Stimulated activated CD8-positive, alpha-beta memory T cell treated with anti-CD3 and anti-CD28 coated beads, Interleukin-15, amount 100 ng/mL, for 4 hours (primary cell): ENCODE measurements at regions not wholly inside any gene's neighbourhood (a gene's known extent, or its start where the extent isn't known, plus 50 kb on each side); places are given as distances from the start of the nearest gene placed in this dataset.

Experiments
- DNase-seq, 2 donors: peaks; one replicate each; pipeline ENCODE4 v3.0.0-alpha.2; 2020; ENCODE audit warnings: low read depth in 2 of 2

DNA sequence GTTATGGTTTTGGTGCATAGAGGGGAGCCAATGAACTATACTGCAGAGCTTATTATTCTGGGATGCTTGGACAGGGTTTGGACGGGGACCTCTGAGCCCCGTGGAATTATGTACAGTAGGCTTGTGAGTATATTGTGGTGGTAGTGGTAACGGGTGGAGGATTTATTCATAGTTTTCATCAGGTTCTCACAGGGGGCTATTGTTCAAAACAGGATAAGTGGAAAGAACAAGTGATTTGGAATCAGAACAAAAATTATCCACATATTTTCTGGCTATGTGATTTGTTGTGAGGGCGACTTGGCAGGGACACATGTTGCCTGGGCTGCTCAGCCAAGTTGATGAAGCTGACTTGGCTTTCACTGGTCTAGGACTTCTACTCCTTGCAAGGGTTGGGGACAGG, 64.6 kb upstream of the ELOVL5 start:
- DNase-seq, result no peak

DNA sequence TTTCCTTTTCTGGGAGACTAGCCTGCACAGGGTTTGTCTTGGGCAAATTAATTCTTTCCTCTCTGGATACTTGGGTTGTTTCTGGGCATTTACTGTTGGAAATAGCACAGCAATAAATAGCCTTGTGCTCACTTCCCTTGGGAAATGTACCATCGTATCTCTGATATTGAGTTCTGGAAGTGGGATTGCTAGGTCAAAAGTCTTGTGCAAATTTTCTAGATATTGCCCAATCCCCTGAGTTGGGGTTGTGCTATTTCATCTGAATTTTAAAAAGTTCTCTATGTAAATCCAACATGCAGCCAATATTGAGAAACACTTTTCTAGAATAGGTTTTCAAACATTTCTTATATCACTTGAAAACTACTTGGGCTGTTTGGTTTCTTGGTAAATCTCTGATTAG, 64.0 kb upstream of the ELOVL5 start:
- DNase-seq, result no peak

DNA sequence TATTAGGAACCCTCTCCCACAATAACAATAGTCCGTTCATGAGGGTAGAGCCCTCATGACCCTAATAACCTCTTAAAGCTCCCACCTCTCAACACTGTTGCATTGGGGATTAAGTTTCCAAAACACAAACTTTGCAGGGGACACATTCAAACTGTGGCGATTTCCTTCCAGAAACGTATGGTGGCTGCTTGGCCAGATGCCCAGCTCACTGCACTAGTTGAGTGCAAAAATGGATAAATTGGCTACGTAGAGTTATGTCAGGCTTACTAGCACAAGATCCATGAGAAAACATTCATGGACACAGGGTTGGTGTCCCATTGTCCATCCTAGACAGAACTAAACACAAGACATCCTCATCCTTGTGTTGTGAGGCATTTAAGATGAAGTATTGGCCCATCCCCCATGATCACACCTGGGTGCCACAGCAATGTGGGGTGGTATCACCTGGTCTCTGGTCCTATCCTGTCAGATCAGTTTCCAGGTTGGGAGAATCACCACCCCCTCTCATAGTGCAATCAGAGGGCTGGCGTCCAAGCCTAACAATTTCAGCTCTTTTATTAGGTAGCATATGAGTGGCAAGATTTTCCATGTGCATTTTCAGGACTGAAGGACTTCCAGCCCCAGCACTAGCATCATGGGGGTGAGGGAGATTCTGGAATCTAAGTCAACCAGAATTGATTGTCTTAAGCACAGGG, 63.4 kb upstream of the ELOVL5 start:
- DNase-seq, result no peak

DNA sequence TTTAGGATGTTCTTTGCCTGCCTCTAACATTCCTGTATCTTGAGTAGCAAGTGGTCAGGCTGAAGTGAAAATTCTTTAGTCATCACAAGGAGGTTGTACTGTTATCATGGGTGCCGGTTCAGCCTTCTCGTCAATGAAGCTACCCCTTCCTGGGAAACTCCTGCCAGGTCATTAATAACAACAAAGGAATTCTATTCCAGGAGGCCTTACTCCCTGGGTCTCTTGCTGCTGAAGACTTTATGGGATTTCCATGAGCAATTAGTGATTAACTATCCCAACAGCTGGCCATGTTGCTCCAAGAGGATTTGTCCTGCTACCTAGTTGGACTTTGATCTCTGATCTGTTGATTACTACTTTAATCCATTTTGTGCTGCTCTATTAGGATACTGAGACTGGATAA, 62.7 kb upstream of the ELOVL5 start:
- DNase-seq, result no peak

DNA sequence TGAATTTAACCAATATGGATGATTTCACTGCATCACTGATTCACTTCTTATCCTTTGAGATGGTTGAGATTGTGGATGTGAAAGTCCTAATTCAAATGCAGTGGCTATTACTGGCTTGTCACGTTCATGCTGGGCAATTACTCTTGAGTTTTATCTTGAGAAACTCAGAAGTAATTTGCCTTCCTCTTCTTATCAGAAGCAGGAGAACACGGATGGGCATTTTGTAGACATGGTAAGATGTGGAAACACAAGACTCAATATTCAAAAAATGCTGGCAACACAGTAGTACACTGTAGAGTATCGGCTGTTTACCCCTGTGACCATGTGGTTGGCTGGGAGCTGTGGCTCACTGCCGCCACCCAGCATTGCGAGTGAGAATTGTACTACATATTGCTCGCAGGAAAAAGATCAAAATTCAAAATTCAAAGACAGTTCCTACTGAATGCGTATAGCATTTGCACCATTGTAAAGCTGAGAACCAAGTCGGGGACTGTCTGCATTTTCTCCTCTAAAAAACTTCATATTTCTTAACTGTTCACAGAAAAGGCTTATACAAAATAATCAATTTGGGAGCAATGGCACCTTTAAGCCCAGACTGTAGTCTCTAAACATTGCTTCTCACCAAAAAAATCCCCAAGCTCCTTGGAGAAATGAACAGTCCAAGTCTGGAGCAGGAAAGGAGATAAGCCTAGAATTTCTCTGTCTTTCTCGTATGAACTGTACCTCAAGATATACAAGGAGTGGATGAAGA, 61.9 kb upstream of the ELOVL5 start:
- peak in 1 of 2 donors; percentile 5 for DNase-seq

DNA sequence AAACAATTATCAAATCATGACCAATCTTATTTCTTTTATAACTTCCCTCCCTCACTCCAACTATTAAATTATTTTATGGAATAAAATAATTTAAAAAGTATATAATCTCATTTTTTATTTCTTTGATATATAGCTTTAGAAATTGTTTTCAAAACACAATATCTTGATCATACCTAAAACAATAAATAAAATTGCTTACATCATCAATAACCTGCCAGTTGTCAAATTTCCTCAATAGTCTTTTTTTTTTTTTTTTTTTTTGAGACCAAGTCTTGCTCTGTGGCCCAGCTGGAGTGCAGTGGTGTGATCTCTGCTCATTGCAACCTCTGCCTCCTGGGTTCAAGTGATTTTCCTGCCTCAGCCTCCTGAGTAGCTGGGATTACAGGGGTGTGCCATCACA, 60.1 kb upstream of the ELOVL5 start:
- no peak for DNase-seq

DNA sequence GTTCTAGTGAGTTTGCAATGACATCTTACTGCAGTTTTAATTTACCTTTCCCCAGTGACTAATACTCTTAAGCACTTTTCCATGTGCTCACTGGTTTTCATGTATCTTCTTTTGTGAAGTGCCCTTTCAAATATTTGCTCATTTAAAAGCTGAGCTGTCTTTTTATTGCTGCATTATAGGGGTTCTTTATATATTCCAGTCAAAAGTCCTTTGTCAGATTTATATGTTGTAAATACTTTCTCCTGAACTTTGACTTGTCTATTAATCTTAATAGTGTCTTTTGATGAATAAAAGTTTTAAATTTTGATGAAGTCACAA, 50.2 kb upstream of the ELOVL5 start:
- DNase-seq, result no peak

DNA sequence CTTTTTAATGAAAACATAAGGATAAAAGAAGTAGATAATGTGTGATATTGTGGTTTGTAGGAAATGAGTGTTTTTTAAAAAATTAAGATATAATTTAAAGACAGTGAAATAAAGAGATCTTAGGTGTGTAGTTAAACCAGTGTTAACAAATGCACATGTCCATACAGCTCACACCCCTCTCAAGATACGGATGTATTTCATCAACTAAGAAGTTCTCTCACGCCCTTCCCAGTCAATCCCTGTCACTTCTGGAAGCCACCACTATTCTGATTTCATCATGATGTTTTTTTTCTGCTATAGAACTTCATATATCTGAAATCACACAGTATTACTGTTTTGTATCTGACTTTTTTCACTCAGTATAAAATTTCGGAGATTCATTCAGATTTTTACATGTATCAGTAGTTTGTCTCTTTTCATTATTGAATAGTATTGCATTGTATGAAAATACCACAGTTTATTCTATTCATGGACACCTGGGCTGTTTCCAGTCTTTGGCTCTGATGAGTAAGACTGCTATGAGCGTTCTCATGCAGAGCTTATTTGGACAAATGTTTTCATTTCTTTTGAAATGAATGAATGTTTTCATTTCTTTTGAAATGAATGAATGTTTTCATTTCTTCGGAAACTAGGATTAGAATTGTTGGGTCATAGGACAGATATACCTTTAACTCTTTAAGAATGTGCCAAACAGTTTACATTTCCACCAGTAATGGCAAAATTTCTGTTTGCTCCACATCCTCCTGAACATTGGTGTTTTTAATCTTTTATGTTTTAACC, 49.7 kb upstream of the ELOVL5 start:
- no peak for DNase-seq
